GM23338 (cell line): ENCODE measurements at regions not wholly inside any gene's neighbourhood (a gene's known extent, or its start where the extent isn't known, plus 50 kb on each side); places are given as distances from the start of the nearest gene placed in this dataset.

Experiments used
- ATAC-seq: fragments of 200-7000 bp; cut with Tn5 transposase; 3 replicates; pipeline ENCODE4 v1.9.1; 2020
- DNase-seq: peaks from one replicate; pipeline ENCODE4 v3.0.0-alpha.2; 2015; ENCODE audit warnings: low spot score
- H2AFZ ChIP-seq: fragments of 200-600 bp; sonication (generic); 2 replicates; pipeline ENCODE4 v1.8.0; 2016; ENCODE audit warnings: antibody characterized with exemption, mild to moderate bottlenecking, moderate library complexity
- H3F3A ChIP-seq: fragments of 200-600 bp; sonication (generic); replicated peaks from 2 replicates; pipeline ENCODE4 v1.8.0; 2017; ENCODE audit warnings: antibody characterized with exemption, mixed run types, low read depth
- H3K27ac ChIP-seq: fragments of 200-600 bp; sonication (generic); 2 replicates; pipeline ENCODE4 v1.6.1; 2016; ENCODE audit warnings: low read depth
- H3K27me3 ChIP-seq: fragments of 200-600 bp; sonication (generic); 2 replicates; pipeline ENCODE4 v1.8.0; 2016; ENCODE audit warnings: mild to moderate bottlenecking, mixed run types, moderate library complexity; ENCODE audit not compliant: insufficient read depth
- H3K36me3 ChIP-seq: fragments of 200-600 bp; sonication (generic); 2 replicates; pipeline ENCODE4 v1.8.0; 2016; ENCODE audit warnings: mild to moderate bottlenecking; ENCODE audit not compliant: insufficient read depth
- H3K4me1 ChIP-seq: fragments of 200-600 bp; sonication (generic); 2 replicates; pipeline ENCODE4 v1.8.0; 2016; ENCODE audit warnings: mild to moderate bottlenecking, moderate library complexity; ENCODE audit not compliant: insufficient read depth
- H3K4me2 ChIP-seq: fragments of 200-600 bp; sonication (generic); 2 replicates; pipeline ENCODE4 v1.7.1; 2017; ENCODE audit warnings: mixed run types
- H3K4me3 ChIP-seq: fragments of 200-600 bp; sonication (generic); 2 replicates; pipeline ENCODE4 v1.6.1; 2016; ENCODE audit warnings: mixed run types
- H3K79me2 ChIP-seq: fragments of 200-600 bp; sonication (generic); replicated peaks from 2 replicates; pipeline ENCODE4 v1.8.0; 2017; ENCODE audit warnings: mild to moderate bottlenecking; ENCODE audit not compliant: insufficient read depth
- H3K9me2 ChIP-seq: fragments of 200-600 bp; sonication (generic); 2 replicates; pipeline ENCODE4 v1.8.0; 2017; ENCODE audit not compliant: insufficient read depth
- H4K20me1 ChIP-seq: fragments of 200-600 bp; sonication (generic); replicated peaks from 2 replicates; pipeline ENCODE4 v1.8.0; 2017; ENCODE audit warnings: mild to moderate bottlenecking; ENCODE audit not compliant: insufficient read depth
- H3K27ac Mint-ChIP-seq: 2 replicates; pipeline ENCODE4 v1.8.0; 2020; ENCODE audit warnings: inconsistent platforms, mild to moderate bottlenecking, moderate library complexity, mixed read lengths
- H3K27me3 Mint-ChIP-seq: 3 replicates; pipeline ENCODE4 v1.8.0; 2022; ENCODE audit warnings: low read depth, mild to moderate bottlenecking, moderate library complexity, mixed read lengths, inconsistent platforms; ENCODE audit not compliant: insufficient read depth, poor library complexity
- H3K36me3 Mint-ChIP-seq: 3 replicates; pipeline ENCODE4 v1.8.0; 2021; ENCODE audit warnings: low read depth, mild to moderate bottlenecking, inconsistent platforms, moderate library complexity, mixed read lengths
- H3K4me1 Mint-ChIP-seq: 3 replicates; pipeline ENCODE4 v1.8.0; 2020; ENCODE audit warnings: mild to moderate bottlenecking, inconsistent platforms, mixed read lengths
- H3K4me3 Mint-ChIP-seq: 3 replicates; pipeline ENCODE4 v1.8.0; 2021; ENCODE audit warnings: moderate library complexity, mild to moderate bottlenecking, inconsistent platforms, mixed read lengths
- H3K9me3 Mint-ChIP-seq: 3 replicates; pipeline ENCODE4 v1.8.0; 2020; ENCODE audit warnings: moderate library complexity, mild to moderate bottlenecking, inconsistent platforms, mixed read lengths
- CREB1 ChIP-seq: fragments of 250-450 bp; sonication (Bioruptor Pico); IDR thresholded peaks from 2 replicates; pipeline ENCODE4 v1.5.0; 2020; ENCODE audit warnings: low read depth, mild to moderate bottlenecking, moderate library complexity
- ETS1 ChIP-seq: IDR thresholded peaks from 2 replicates; pipeline ENCODE4 v1.6.1; 2016; ENCODE audit warnings: antibody characterized with exemption
- EZH2 ChIP-seq: fragments of 200-600 bp; sonication (generic); IDR thresholded peaks from one replicate; pipeline ENCODE4 v1.8.0; 2017; ENCODE audit warnings: antibody characterized with exemption, mild to moderate bottlenecking, low read depth; ENCODE audit not compliant: unreplicated experiment
- EZH2phosphoT487 ChIP-seq: fragments of 200-600 bp; sonication (generic); IDR thresholded peaks from one replicate; pipeline ENCODE4 v1.8.1; 2018; ENCODE audit warnings: antibody characterized with exemption; ENCODE audit not compliant: unreplicated experiment
- JUNB ChIP-seq: IDR thresholded peaks from one replicate; pipeline ENCODE4 v1.6.1; 2016; ENCODE audit warnings: antibody characterized with exemption; ENCODE audit not compliant: unreplicated experiment
- NANOG ChIP-seq: IDR thresholded peaks from 2 replicates; pipeline ENCODE4 v1.6.1; 2016; ENCODE audit warnings: antibody characterized with exemption, borderline replicate concordance
- POLR2AphosphoS5 ChIP-seq: IDR thresholded peaks from 2 replicates; pipeline ENCODE4 v1.6.1; 2016; ENCODE audit warnings: antibody characterized with exemption, low read depth
- REST ChIP-seq: IDR thresholded peaks from one replicate; pipeline ENCODE4 v1.6.1; 2018; ENCODE audit warnings: antibody characterized with exemption; ENCODE audit not compliant: unreplicated experiment
- STAT1 ChIP-seq: IDR thresholded peaks from one replicate; pipeline ENCODE4 v1.6.1; 2016; ENCODE audit warnings: antibody characterized with exemption; ENCODE audit not compliant: unreplicated experiment
- ZNF114 ChIP-seq: fragments of 250-450 bp; sonication (Bioruptor Pico); IDR thresholded peaks from 2 replicates; pipeline ENCODE4 v1.5.0; 2020; ENCODE audit warnings: mild to moderate bottlenecking, moderate library complexity
- ZNF331 ChIP-seq: fragments of 250-450 bp; sonication (Bioruptor Pico); IDR thresholded peaks from 2 replicates; pipeline ENCODE4 v1.5.0; 2020; ENCODE audit warnings: low read depth, mild to moderate bottlenecking, moderate library complexity
- TF ChIP-seq, protein P1 (sequence below): fragments of 250-450 bp; sonication (Bioruptor Pico); IDR thresholded peaks from 2 replicates; pipeline ENCODE4 v1.5.0; 2020; ENCODE audit warnings: mild to moderate bottlenecking, moderate library complexity

- Mint-ChIP-seq H3K27me3 (no peaks in the 10 kb centered on the region), H3K9me3 (peaks cover 17% of the 10 kb centered on the region), H3K27ac (no peak overlapping the region), H3K36me3 (peaks cover 8% of the 10 kb centered on the region; the same call in 2 of the 3 replicates), H3K4me3 (no peak overlapping the region), H3K4me1 (peaks cover 10% of the 10 kb centered on the region)
- H3K4me2 ChIP-seq: no peak overlapping the region
- peaks cover 8% of the 10 kb centered on the region; the same call in 1 of the 2 replicates for H3K4me1 ChIP-seq
- no peaks in the 10 kb centered on the region for H3K36me3 ChIP-seq
- ATAC-seq (no peak), DNase-seq (no peak)
- TF ChIP-seq EZH2: no peak
- H3K4me3 ChIP-seq: no peak overlapping the region
- H3F3A ChIP-seq: no peaks in the 10 kb centered on the region
- H3K27ac ChIP-seq: no peak overlapping the region
- no peaks in the 10 kb centered on the region for H3K27me3 ChIP-seq
- peaks cover 14% of the 10 kb centered on the region; the same call in 1 of the 2 replicates for H3K9me2 ChIP-seq
- no peak overlapping the region for H2AFZ ChIP-seq
- no peaks in the 10 kb centered on the region for H4K20me1 ChIP-seq
- no peaks in the 10 kb centered on the region for H3K79me2 ChIP-seq
Observed at GRCh38 chr10:44201656-44202055, 183.2 kb downstream of the CXCL12 start.

DNA sequence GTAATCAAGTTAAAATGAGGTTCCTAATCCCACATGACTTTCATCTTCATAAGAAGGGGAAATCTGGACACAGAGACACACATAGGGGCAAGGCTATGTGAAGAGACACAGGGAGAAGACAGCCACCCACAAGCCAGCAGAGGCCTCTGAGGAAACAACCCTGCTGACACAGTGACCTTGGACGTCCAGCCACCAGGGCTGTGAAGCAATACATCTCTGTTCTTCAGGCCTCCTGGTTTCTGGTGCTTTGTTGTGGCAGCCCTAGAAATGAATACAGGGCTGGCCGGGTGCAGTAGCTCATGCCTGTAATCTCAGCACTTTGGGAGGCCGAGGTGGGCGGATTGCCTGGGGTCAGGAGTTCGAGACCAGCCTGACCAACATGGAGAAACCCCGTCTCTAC lies 183.9 kb downstream of the CXCL12 start:
- no peak for ATAC-seq
- H3K27ac Mint-ChIP-seq: no peak overlapping the region
- H3K9me3 Mint-ChIP-seq: peaks cover 17% of the 10 kb centered on the region
- TF ChIP-seq NANOG (no peak), STAT1 (no peak), CREB1 (CRISPR knock-in tag) (no peak), EZH2 (no peak), POLR2AphosphoS5 (no peak), REST (no peak), ZNF114 (no peak), JUNB (no peak), ZNF331 (CRISPR knock-in tag) (no peak), ETS1 (no peak), EZH2phosphoT487 (no peak)
- TF ChIP-seq, protein P1, sequence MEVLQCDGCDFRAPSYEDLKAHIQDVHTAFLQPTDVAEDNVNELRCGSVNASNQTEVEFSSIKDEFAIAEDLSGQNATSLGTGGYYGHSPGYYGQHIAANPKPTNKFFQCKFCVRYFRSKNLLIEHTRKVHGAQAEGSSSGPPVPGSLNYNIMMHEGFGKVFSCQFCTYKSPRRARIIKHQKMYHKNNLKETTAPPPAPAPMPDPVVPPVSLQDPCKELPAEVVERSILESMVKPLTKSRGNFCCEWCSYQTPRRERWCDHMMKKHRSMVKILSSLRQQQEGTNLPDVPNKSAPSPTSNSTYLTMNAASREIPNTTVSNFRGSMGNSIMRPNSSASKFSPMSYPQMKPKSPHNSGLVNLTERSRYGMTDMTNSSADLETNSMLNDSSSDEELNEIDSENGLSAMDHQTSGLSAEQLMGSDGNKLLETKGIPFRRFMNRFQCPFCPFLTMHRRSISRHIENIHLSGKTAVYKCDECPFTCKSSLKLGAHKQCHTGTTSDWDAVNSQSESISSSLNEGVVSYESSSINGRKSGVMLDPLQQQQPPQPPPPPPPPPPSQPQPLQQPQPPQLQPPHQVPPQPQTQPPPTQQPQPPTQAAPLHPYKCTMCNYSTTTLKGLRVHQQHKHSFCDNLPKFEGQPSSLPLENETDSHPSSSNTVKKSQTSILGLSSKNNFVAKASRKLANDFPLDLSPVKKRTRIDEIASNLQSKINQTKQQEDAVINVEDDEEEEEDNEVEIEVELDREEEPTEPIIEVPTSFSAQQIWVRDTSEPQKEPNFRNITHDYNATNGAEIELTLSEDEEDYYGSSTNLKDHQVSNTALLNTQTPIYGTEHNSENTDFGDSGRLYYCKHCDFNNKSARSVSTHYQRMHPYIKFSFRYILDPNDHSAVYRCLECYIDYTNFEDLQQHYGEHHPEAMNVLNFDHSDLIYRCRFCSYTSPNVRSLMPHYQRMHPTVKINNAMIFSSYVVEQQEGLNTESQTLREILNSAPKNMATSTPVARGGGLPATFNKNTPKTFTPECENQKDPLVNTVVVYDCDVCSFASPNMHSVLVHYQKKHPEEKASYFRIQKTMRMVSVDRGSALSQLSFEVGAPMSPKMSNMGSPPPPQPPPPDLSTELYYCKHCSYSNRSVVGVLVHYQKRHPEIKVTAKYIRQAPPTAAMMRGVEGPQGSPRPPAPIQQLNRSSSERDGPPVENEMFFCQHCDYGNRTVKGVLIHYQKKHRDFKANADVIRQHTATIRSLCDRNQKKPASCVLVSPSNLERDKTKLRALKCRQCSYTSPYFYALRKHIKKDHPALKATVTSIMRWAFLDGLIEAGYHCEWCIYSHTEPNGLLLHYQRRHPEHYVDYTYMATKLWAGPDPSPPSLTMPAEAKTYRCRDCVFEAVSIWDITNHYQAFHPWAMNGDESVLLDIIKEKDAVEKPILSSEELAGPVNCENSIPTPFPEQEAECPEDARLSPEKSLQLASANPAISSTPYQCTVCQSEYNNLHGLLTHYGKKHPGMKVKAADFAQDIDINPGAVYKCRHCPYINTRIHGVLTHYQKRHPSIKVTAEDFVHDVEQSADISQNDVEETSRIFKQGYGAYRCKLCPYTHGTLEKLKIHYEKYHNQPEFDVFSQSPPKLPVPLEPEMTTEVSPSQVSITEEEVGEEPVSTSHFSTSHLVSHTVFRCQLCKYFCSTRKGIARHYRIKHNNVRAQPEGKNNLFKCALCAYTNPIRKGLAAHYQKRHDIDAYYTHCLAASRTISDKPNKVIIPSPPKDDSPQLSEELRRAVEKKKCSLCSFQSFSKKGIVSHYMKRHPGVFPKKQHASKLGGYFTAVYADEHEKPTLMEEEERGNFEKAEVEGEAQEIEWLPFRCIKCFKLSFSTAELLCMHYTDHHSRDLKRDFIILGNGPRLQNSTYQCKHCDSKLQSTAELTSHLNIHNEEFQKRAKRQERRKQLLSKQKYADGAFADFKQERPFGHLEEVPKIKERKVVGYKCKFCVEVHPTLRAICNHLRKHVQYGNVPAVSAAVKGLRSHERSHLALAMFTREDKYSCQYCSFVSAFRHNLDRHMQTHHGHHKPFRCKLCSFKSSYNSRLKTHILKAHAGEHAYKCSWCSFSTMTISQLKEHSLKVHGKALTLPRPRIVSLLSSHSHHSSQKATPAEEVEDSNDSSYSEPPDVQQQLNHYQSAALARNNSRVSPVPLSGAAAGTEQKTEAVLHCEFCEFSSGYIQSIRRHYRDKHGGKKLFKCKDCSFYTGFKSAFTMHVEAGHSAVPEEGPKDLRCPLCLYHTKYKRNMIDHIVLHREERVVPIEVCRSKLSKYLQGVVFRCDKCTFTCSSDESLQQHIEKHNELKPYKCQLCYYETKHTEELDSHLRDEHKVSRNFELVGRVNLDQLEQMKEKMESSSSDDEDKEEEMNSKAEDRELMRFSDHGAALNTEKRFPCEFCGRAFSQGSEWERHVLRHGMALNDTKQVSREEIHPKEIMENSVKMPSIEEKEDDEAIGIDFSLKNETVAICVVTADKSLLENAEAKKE (CRISPR knock-in tag): no peak

More for the DNA sequence above, 183.9 kb downstream of the CXCL12 start:
- Histone ChIP-seq H3K79me2 (no peaks in the 10 kb centered on the region), H3F3A (no peaks in the 10 kb centered on the region), H3K4me3 (no peak overlapping the region), H3K36me3 (no peaks in the 10 kb centered on the region), H3K4me2 (no peak overlapping the region), H4K20me1 (no peaks in the 10 kb centered on the region), H3K27ac (no peak overlapping the region), H2AFZ (no peak overlapping the region), H3K4me1 (peaks cover 8% of the 10 kb centered on the region; the same call in 1 of the 2 replicates), H3K27me3 (no peaks in the 10 kb centered on the region), H3K9me2 (peaks cover 14% of the 10 kb centered on the region; the same call in 1 of the 2 replicates)
- DNase-seq: no peak
- no peak overlapping the region for H3K4me3 Mint-ChIP-seq
- H3K27me3 Mint-ChIP-seq: no peaks in the 10 kb centered on the region
- H3K4me1 Mint-ChIP-seq: peaks cover 10% of the 10 kb centered on the region
- H3K36me3 Mint-ChIP-seq: peaks cover 8% of the 10 kb centered on the region; the same call in 2 of the 3 replicates
